ENCODE measurements at regions not wholly inside any gene's neighbourhood (a gene's known extent, or its start where the extent isn't known, plus 50 kb on each side); places are given as distances from the start of the nearest gene placed in this dataset.

DNA sequence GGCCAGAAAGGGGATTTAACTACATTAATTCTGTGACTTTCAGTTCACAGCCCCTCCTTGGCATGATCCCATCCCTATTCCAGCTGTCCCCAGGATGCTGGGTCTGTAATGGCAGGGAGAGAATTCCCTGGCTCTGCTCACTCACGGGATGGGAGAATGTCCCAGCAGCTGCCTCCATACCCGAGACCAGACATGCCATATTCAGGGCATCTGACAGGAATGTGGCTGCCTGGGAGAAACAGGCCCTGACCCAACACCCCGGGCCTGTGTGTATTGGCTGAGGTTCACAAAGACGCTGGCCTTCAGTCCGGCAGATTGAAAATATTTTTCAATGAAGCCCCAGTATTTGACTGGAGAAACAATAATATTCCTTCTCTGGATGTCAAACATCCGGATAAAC lies 83.6 kb upstream of the SMAD3 start:
- no peak overlapping the region for H3K4me3 ChIP-seq (ENCODE audit: low read depth, low read length)
- H3K36me3 ChIP-seq (ENCODE audit: control insufficient read depth, insufficient read depth, low read length) = no peaks in the 10 kb centered on the region
- Mint-ChIP-seq H3K4me1 (peaks cover 0 to 6% (median 5%) of the 10 kb centered on the region in 4 donors), H3K27ac (no peak overlapping the region), H3K36me3 (no peaks in the 10 kb centered on the region), H3K9me3 (peaks cover 0 to 2% (median 0%) of the 10 kb centered on the region in 7 donors), H3K4me3 (no peak overlapping the region), H3K27me3 (peaks cover 37% of the 10 kb centered on the region)
- DNase-seq = no peak
- H3K27ac ChIP-seq (ENCODE audit: insufficient read depth, low read length, poor library complexity, severe bottlenecking) = no peak overlapping the region
- ATAC-seq (ENCODE audit: low read depth in 2 of 2) = no peak
- no peaks in the 10 kb centered on the region for H3K9me3 ChIP-seq (ENCODE audit: control insufficient read depth in 2 of 2, low read length in 2 of 2)
- peaks cover 11% of the 10 kb centered on the region for H3K27me3 ChIP-seq (ENCODE audit: control insufficient read depth, insufficient read depth, low read length)
- no peaks in the 10 kb centered on the region for H3K4me1 ChIP-seq (ENCODE audit: control insufficient read depth, insufficient read depth, low read length, poor library complexity, severe bottlenecking)

DNA sequence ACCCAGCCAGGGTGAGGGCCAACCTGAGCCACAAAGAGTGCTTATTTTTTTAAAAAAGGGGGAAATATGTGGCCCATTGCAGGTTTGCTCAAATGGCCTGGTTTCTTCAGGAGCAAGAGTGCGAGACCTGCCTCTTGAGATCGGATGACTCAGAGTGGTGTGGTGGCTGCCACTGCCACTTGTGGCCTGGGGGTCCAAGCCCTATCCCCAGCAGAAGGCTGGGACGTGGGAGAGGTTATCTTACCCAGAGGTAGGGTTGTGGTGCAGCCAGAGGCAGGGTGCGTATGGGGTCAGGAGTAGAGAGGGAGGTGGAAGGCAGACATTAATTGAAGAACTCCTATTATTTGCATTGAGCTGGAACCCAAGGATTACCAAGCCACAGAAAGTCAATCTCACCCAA lies 83.2 kb upstream of the SMAD3 start:
- peaks cover 37% of the 10 kb centered on the region for H3K27me3 Mint-ChIP-seq
- no peaks in the 10 kb centered on the region for H3K36me3 Mint-ChIP-seq
- Histone ChIP-seq H3K27ac (ENCODE audit: insufficient read depth, low read length, poor library complexity, severe bottlenecking) (no peak overlapping the region), H3K9me3 (ENCODE audit: control insufficient read depth in 2 of 2, low read length in 2 of 2) (no peaks in the 10 kb centered on the region), H3K4me3 (ENCODE audit: low read depth, low read length) (no peak overlapping the region), H3K4me1 (ENCODE audit: control insufficient read depth, insufficient read depth, low read length, poor library complexity, severe bottlenecking) (no peaks in the 10 kb centered on the region), H3K36me3 (ENCODE audit: control insufficient read depth, insufficient read depth, low read length) (no peaks in the 10 kb centered on the region), H3K27me3 (ENCODE audit: control insufficient read depth, insufficient read depth, low read length) (peaks cover 11% of the 10 kb centered on the region)
- no peak overlapping the region for H3K27ac Mint-ChIP-seq
- H3K9me3 Mint-ChIP-seq = peaks cover 0 to 2% (median 0%) of the 10 kb centered on the region in 7 donors
- no peak for ATAC-seq (ENCODE audit: low read depth in 2 of 2)
- DNase-seq = no peak
- H3K4me1 Mint-ChIP-seq = peaks cover 0 to 6% (median 5%) of the 10 kb centered on the region in 4 donors
- no peak overlapping the region for H3K4me3 Mint-ChIP-seq

DNA sequence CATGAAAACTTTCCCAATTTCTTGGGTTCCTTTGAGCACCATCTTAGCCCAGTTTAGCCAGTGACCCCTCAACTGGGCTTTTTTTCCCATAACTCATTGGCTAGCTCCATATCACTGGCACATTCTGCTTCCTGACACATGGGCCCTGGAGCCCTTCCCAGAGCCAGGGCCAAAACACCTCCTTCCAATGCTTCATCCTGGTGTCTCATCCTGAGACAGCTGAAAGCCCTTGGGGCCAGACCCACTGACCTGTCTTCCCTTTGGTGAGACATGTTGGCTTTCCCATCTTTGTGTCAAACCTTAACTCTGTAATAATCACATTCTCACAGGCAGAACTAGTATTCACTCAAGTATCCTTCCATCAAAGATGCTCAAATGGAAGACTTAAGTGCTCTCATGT lies 82.6 kb upstream of the SMAD3 start:
- H3K4me1 Mint-ChIP-seq = peaks cover 0 to 6% (median 5%) of the 10 kb centered on the region in 4 donors
- Histone ChIP-seq H3K4me3 (ENCODE audit: low read depth, low read length) (no peak overlapping the region), H3K27me3 (ENCODE audit: control insufficient read depth, insufficient read depth, low read length) (peaks cover 11% of the 10 kb centered on the region), H3K4me1 (ENCODE audit: control insufficient read depth, insufficient read depth, low read length, poor library complexity, severe bottlenecking) (no peaks in the 10 kb centered on the region), H3K36me3 (ENCODE audit: control insufficient read depth, insufficient read depth, low read length) (no peaks in the 10 kb centered on the region), H3K27ac (ENCODE audit: insufficient read depth, low read length, poor library complexity, severe bottlenecking) (no peak overlapping the region), H3K9me3 (ENCODE audit: control insufficient read depth in 2 of 2, low read length in 2 of 2) (no peaks in the 10 kb centered on the region)
- no peak for ATAC-seq (ENCODE audit: low read depth in 2 of 2)
- no peak for DNase-seq
- H3K36me3 Mint-ChIP-seq = no peaks in the 10 kb centered on the region
- H3K9me3 Mint-ChIP-seq = peaks cover 0 to 2% (median 0%) of the 10 kb centered on the region in 7 donors
- H3K4me3 Mint-ChIP-seq = no peak overlapping the region
- H3K27ac Mint-ChIP-seq = no peak overlapping the region
- peaks cover 33% of the 10 kb centered on the region for H3K27me3 Mint-ChIP-seq

DNA sequence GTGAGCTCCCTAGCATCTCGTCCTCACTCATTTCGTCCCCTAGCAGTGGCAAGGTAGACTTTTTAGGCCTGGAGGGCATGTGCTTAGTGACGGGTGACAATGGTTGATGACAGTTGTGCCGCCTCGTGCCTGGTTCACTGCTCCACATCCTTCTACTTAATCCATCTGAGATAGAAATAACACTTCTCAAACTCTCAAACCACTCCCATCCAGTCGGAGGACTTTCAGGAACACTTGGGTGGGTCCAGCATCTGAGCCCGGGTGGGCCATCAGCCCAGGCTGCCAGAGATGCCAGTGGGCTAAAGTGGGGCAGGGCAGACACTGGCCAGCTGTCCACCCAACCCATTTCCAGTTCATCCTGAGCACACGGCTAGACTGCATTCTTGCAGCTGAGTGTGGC lies 79.7 kb upstream of the SMAD3 start:
- Mint-ChIP-seq H3K27ac (no peak overlapping the region), H3K9me3 (peaks cover 0 to 6% (median 2%) of the 10 kb centered on the region in 7 donors), H3K27me3 (peaks cover 41% of the 10 kb centered on the region), H3K4me3 (no peak overlapping the region), H3K4me1 (peaks cover 0 to under 1% (median under 1%) of the 10 kb centered on the region in 4 donors), H3K36me3 (no peaks in the 10 kb centered on the region)
- Histone ChIP-seq H3K9me3 (ENCODE audit: control insufficient read depth in 2 of 2, low read length in 2 of 2) (no peaks in the 10 kb centered on the region), H3K4me3 (ENCODE audit: low read depth, low read length) (no peak overlapping the region), H3K36me3 (ENCODE audit: control insufficient read depth, insufficient read depth, low read length) (no peaks in the 10 kb centered on the region), H3K27me3 (ENCODE audit: control insufficient read depth, insufficient read depth, low read length) (peaks cover 15% of the 10 kb centered on the region), H3K27ac (ENCODE audit: insufficient read depth, low read length, poor library complexity, severe bottlenecking) (no peak overlapping the region), H3K4me1 (ENCODE audit: control insufficient read depth, insufficient read depth, low read length, poor library complexity, severe bottlenecking) (no peaks in the 10 kb centered on the region)
- DNase-seq (no peak), ATAC-seq (ENCODE audit: low read depth in 2 of 2) (no peak)

DNA sequence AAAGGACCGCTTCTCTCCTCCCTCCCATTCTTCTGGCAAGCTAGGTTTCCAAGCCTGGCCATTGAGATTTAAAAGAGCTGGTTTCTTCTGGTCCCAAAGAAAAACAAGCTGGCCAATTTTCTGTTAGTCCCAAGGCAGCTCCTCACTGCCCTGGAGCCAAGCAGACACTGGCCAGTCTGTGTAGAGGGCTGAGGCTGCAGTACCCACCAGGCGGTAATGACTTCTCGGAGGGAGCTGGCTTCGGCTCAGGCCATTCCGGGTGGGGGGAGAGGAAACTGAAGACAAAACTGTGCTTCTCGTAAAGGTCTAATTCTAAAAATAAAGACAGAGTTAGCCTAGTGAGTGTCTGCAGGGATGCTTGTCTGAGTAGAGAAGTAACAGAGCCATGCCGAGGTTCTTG lies 78.5 kb upstream of the SMAD3 start:
- peaks cover 15% of the 10 kb centered on the region for H3K27me3 ChIP-seq (ENCODE audit: control insufficient read depth, insufficient read depth, low read length)
- DNase-seq (no peak), ATAC-seq (ENCODE audit: low read depth in 2 of 2) (no peak)
- Mint-ChIP-seq H3K4me1 (no peaks in the 10 kb centered on the region), H3K36me3 (no peaks in the 10 kb centered on the region), H3K27me3 (peaks cover 41% of the 10 kb centered on the region), H3K9me3 (peaks cover 0 to 6% (median 2%) of the 10 kb centered on the region in 7 donors), H3K4me3 (no peak overlapping the region), H3K27ac (no peak overlapping the region)
- no peak overlapping the region for H3K4me3 ChIP-seq (ENCODE audit: low read depth, low read length)
- H3K36me3 ChIP-seq (ENCODE audit: control insufficient read depth, insufficient read depth, low read length) = no peaks in the 10 kb centered on the region
- H3K9me3 ChIP-seq (ENCODE audit: control insufficient read depth in 2 of 2, low read length in 2 of 2) = no peaks in the 10 kb centered on the region
- no peak overlapping the region for H3K27ac ChIP-seq (ENCODE audit: insufficient read depth, low read length, poor library complexity, severe bottlenecking)
- no peaks in the 10 kb centered on the region for H3K4me1 ChIP-seq (ENCODE audit: control insufficient read depth, insufficient read depth, low read length, poor library complexity, severe bottlenecking)

DNA sequence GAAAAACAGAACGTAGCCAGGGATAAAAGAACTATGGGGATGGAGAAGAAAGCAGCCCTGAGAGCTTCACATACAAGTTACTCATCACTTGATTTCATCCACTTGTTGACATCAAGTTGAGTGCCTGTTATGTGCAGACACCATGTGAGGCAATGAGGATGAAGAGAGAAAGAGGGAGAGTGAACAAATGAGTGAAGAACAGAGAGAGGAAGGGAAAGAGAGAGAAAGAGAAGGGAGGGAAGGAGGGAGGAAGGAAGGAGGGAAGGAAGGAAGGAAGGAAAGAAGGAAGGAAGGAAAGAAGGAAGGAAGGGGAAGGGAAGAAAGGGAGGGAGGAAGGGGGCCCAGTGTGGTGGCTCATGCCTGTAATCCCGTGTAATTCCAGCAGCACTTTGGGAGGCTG lies 72.3 kb upstream of the SMAD3 start:
- Mint-ChIP-seq H3K27me3 (peaks cover 20% of the 10 kb centered on the region), H3K9me3 (peaks cover 0 to 6% (median under 1%) of the 10 kb centered on the region in 7 donors), H3K4me3 (no peak overlapping the region), H3K4me1 (no peaks in the 10 kb centered on the region), H3K27ac (no peak overlapping the region), H3K36me3 (no peaks in the 10 kb centered on the region)
- DNase-seq (no peak), ATAC-seq (ENCODE audit: low read depth in 2 of 2) (no peak)
- peaks cover 7% of the 10 kb centered on the region for H3K27me3 ChIP-seq (ENCODE audit: control insufficient read depth, insufficient read depth, low read length)
- H3K9me3 ChIP-seq (ENCODE audit: control insufficient read depth in 2 of 2, low read length in 2 of 2) = no peaks in the 10 kb centered on the region
- H3K27ac ChIP-seq (ENCODE audit: insufficient read depth, low read length, poor library complexity, severe bottlenecking) = no peak overlapping the region
- no peak overlapping the region for H3K4me3 ChIP-seq (ENCODE audit: low read depth, low read length)
- H3K4me1 ChIP-seq (ENCODE audit: control insufficient read depth, insufficient read depth, low read length, poor library complexity, severe bottlenecking) = no peaks in the 10 kb centered on the region
- H3K36me3 ChIP-seq (ENCODE audit: control insufficient read depth, insufficient read depth, low read length) = no peaks in the 10 kb centered on the region

DNA sequence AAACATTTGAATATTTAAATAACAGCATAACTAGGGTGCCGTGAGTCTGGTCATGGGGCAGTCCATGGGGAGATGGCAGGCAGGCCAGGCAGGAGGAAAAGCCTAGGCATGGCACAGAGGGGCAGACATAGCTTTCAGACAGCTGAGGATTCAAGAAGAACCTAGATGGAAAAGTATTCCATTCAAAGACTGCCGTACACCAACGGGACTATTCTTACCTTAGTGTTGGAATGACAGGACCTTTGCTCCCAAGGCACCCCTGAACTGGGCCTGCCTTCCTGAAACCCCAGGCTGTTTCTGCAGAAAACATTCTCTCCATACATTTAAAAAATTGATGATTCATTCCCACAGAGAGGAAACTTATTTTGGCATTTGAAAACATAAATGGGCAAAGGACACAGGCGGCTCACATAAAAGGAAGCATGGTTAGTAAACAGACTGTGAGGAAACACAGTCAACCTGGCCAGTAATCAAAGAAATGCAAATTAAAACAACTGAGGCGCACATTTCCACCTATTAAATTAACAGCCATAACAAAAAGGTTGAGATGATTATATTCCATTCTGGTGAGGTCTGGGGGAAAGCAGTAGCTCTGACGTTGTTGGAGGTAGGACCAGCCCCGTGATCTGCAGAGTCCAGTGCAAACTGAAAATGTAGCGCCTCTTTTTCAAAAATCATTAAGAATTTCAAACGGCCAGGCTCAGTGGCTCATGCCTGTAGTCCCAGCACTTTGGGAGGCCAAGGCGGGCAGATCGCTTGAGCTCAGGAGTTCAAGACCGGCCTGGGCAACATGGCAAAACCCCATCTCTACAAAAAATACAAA lies 71.3 kb upstream of the SMAD3 start:
- no peaks in the 10 kb centered on the region for H3K36me3 ChIP-seq (ENCODE audit: control insufficient read depth, insufficient read depth, low read length)
- no peak for ATAC-seq (ENCODE audit: low read depth in 2 of 2)

More for the DNA sequence above, 71.3 kb upstream of the SMAD3 start:
- H3K36me3 Mint-ChIP-seq = no peaks in the 10 kb centered on the region
- Histone ChIP-seq H3K9me3 (ENCODE audit: control insufficient read depth in 2 of 2, low read length in 2 of 2) (peaks cover 0 to 4% of the 10 kb centered on the region in 2 experiments), H3K27ac (ENCODE audit: insufficient read depth, low read length, poor library complexity, severe bottlenecking) (no peak overlapping the region), H3K27me3 (ENCODE audit: control insufficient read depth, insufficient read depth, low read length) (peaks cover 7% of the 10 kb centered on the region), H3K4me1 (ENCODE audit: control insufficient read depth, insufficient read depth, low read length, poor library complexity, severe bottlenecking) (no peaks in the 10 kb centered on the region), H3K4me3 (ENCODE audit: low read depth, low read length) (no peak overlapping the region)
- H3K4me1 Mint-ChIP-seq = no peaks in the 10 kb centered on the region
- no peak overlapping the region for H3K27ac Mint-ChIP-seq
- peaks cover 15% of the 10 kb centered on the region for H3K27me3 Mint-ChIP-seq
- no peak overlapping the region for H3K4me3 Mint-ChIP-seq
- no peak for DNase-seq
- H3K9me3 Mint-ChIP-seq = peaks cover 0 to 10% (median 2%) of the 10 kb centered on the region in 7 donors

All from CD4-positive, CD25-positive, alpha-beta regulatory T cell (primary cell).